ENCODE measurements at regions not wholly inside any gene's neighbourhood (a gene's known extent, or its start where the extent isn't known, plus 50 kb on each side); places are given as distances from the start of the nearest gene placed in this dataset.

DNA sequence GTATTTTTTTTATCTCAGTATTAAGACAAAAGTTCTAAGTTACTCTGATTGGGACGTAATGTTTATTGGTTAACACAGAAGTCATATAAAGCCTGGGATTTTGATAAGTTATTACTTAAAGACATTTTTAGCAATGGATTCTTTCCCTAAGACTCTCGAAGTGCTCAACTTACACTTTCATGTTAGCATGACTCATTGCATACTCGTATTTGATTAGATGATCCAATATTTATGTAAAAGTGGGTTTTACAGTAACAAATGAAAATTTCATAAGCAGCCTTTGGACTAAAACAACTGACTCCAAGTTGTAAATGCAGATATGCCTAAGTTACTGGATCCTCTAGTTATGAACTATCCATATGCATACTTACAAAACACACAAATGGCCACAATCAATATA, 567.7 kb upstream of the NUDT12 start:
- TF ChIP-seq ZNF580 (tag by site-specific recombination; IDR thresholded peaks at IDR 0.05) (no peak), ZNF529 (tag by site-specific recombination; IDR thresholded peaks at IDR 0.05; ENCODE audit: insufficient replicate concordance) (no peak), ZNF510 (tag by site-specific recombination; IDR thresholded peaks at IDR 0.05; ENCODE audit: insufficient replicate concordance) (no peak), ZNF19 (tag by site-specific recombination; IDR thresholded peaks at IDR 0.05; ENCODE audit: low read depth) (no peak)

Measured in HEK293 (cell line).